HCT116 (cell line): ENCODE measurements at regions not wholly inside any gene's neighbourhood (a gene's known extent, or its start where the extent isn't known, plus 50 kb on each side); places are given as distances from the start of the nearest gene placed in this dataset.
A peak's percentile ranks its signal among the peaks of the same experiment; 100 is the strongest.

ENCODE experiments used
- ATAC-seq: fragments of 200-7000 bp; cut with Tn5 transposase; 2 replicates; pipeline ENCODE4 v1.9.1; 2020; ENCODE audit warnings: mild to moderate bottlenecking, moderate library complexity
- BruUV-seq: library from RNA; stranded (reverse); fragments of 400-500 nt; replicated peaks from 2 replicates; lab custom pipeline; 2021; lab: Mats Ljungman, UMichigan
- CTCF ChIA-PET: fragments of 300-600 bp; sonication (Branson Sonifier 250); formaldehyde crosslinking; loops from one replicate; lab custom pipeline; 2021; ENCODE audit warnings: antibody characterized with exemption; lab: Charles Lee
- POLR2A ChIA-PET: fragments of 300-600, 350-600 bp; sonication (Branson Sonifier 250); formaldehyde crosslinking; loops from one replicate; lab custom pipeline; 2021; ENCODE audit warnings: antibody characterized with exemption; lab: Charles Lee
- RAD21 ChIA-PET, 2 experiments: fragments of 300-600 bp; sonication (Branson Sonifier 250); formaldehyde crosslinking; loops; one replicate each; lab custom pipeline; 2023; ENCODE audit warnings: low total read pairs in 2 of 2; ENCODE audit not compliant: uncharacterized antibody in 2 of 2, unreplicated experiment in 2 of 2, low non-redundant PET in 1 of 2; lab: Charles Lee
- DNase-seq: peaks from one replicate; pipeline ENCODE4 v3.0.0-alpha.2; 2010; ENCODE audit warnings: low read depth, low spot score
- H2AFZ ChIP-seq: fragments of 200-600 bp; shearing (Covaris generic), sonication (generic); 2 replicates; pipeline ENCODE4 v1.6.1; 2017; ENCODE audit warnings: low read depth, mixed run types, mixed read lengths, antibody characterized with exemption, low read length; ENCODE audit not compliant: poor library complexity, severe bottlenecking
- H3K27ac ChIP-seq: 2 replicates; pipeline ENCODE4 v1.5.1; 2012; ENCODE audit warnings: low read depth, low read length
- H3K27me3 ChIP-seq: fragments of 200-600 bp; sonication (generic); 2 replicates; pipeline ENCODE4 v1.6.1; 2016; ENCODE audit warnings: mixed run types, low read length, mixed read lengths; ENCODE audit not compliant: insufficient read depth
- H3K36me3 ChIP-seq, 2 experiments: fragments of 200-500 bp in 1 of 2; fragments of 200-600 bp in 1 of 2; sonication (Bioruptor generic) in 1 of 2; sonication (generic) in 1 of 2; 2 replicates each; pipeline versions ENCODE4 v1.5.1 to v1.6.1; 2014 to 2016; ENCODE audit warnings: low read length in 2 of 2, inconsistent platforms in 1 of 2, mixed read lengths in 1 of 2, mixed run types in 1 of 2; ENCODE audit not compliant: insufficient read depth in 2 of 2, control insufficient read depth in 1 of 2
- H3K4me1 ChIP-seq, 2 experiments: fragments of 200-600 bp in 1 of 2; sonication (generic) in 1 of 2; 2 replicates each; pipeline versions ENCODE4 v1.5.1 to v1.6.1; 2012 to 2017; ENCODE audit warnings: low read length in 2 of 2, inconsistent platforms in 1 of 2, mild to moderate bottlenecking in 1 of 2, mixed read lengths in 1 of 2, mixed run types in 1 of 2, moderate library complexity in 1 of 2; ENCODE audit not compliant: insufficient read depth in 2 of 2, control insufficient read depth in 1 of 2
- H3K4me2 ChIP-seq: fragments of 200-600 bp; sonication (generic); 2 replicates; pipeline ENCODE4 v1.6.1; 2017; ENCODE audit warnings: mixed run types, low read length, mixed read lengths
- H3K4me3 ChIP-seq, 2 experiments: fragments of 200-600 bp in 1 of 2; sonication (generic) in 1 of 2; replicated peaks in 1 of 2; 2 replicates each; pipeline ENCODE4 v1.5.1; 2011 to 2016; ENCODE audit warnings: low read length in 2 of 2, control low read depth in 1 of 2, low read depth in 1 of 2, mild to moderate bottlenecking in 1 of 2, mixed read lengths in 1 of 2, mixed run types in 1 of 2
- H3K79me2 ChIP-seq: fragments of 200-600 bp; sonication (generic); 2 replicates; pipeline ENCODE4 v1.6.1; 2017; ENCODE audit warnings: mild to moderate bottlenecking, mixed run types, low read length, moderate library complexity, mixed read lengths; ENCODE audit not compliant: insufficient read depth
- H3K9ac ChIP-seq: fragments of 200-600 bp; sonication (generic); 2 replicates; pipeline ENCODE4 v1.6.1; 2016; ENCODE audit warnings: low read length, mixed read lengths
- H3K9me2 ChIP-seq: fragments of 200-600 bp; sonication (generic), shearing (Covaris generic); 2 replicates; pipeline ENCODE4 v1.6.1; 2017; ENCODE audit warnings: mixed run types, mild to moderate bottlenecking, moderate library complexity; ENCODE audit not compliant: insufficient read depth
- H3K9me3 ChIP-seq, 2 experiments: fragments of 200-500 bp in 1 of 2; fragments of 200-600 bp in 1 of 2; sonication (Bioruptor generic) in 1 of 2; sonication (generic) in 1 of 2; 2 replicates each; pipeline ENCODE4 v1.6.1; 2014 to 2017; ENCODE audit warnings: low read length in 2 of 2, mixed read lengths in 2 of 2, inconsistent platforms in 1 of 2, low read depth in 1 of 2, mild to moderate bottlenecking in 1 of 2, mixed run types in 1 of 2, moderate library complexity in 1 of 2; ENCODE audit not compliant: control insufficient read depth in 1 of 2, insufficient read depth in 1 of 2
- H4K20me1 ChIP-seq: fragments of 200-600 bp; sonication (generic), shearing (Covaris generic); 2 replicates; pipeline ENCODE4 v1.6.1; 2017; ENCODE audit warnings: mixed run types, mild to moderate bottlenecking, moderate library complexity; ENCODE audit not compliant: insufficient read depth
- EGR1 ChIP-seq: IDR thresholded peaks from 2 replicates; pipeline ENCODE4 v1.6.1; 2012; ENCODE audit warnings: low read depth
- ELF1 ChIP-seq: IDR thresholded peaks from 2 replicates; pipeline ENCODE4 v1.6.1; 2012; ENCODE audit warnings: low read depth, borderline replicate concordance
- EZH2phosphoT487 ChIP-seq: fragments of 200-600 bp; IDR thresholded peaks from 2 replicates; pipeline ENCODE4 v1.6.1; 2018; ENCODE audit warnings: antibody characterized with exemption, borderline replicate concordance
- FOSL1 ChIP-seq: IDR thresholded peaks from 2 replicates; pipeline ENCODE4 v1.6.1; 2012; ENCODE audit warnings: low read depth
- POLR2A ChIP-seq: IDR thresholded peaks from 2 replicates; pipeline ENCODE4 v1.7.0; 2011; ENCODE audit warnings: borderline replicate concordance; ENCODE audit not compliant: insufficient read depth, insufficient read length; ENCODE audit errors: extremely low read depth
- POLR2AphosphoS5 ChIP-seq: IDR thresholded peaks from 2 replicates; pipeline ENCODE4 v1.6.1; 2011; ENCODE audit warnings: mild to moderate bottlenecking, low read depth, low read length, moderate library complexity
- RAD21 ChIP-seq: IDR thresholded peaks from 2 replicates; pipeline ENCODE4 v1.6.1; 2012; ENCODE audit warnings: low read depth, mild to moderate bottlenecking
- ZNF274 ChIP-seq: fragments of 200-500 bp; sonication (Bioruptor generic); IDR thresholded peaks from 2 replicates; pipeline ENCODE4 v1.6.1; 2014; ENCODE audit warnings: mild to moderate bottlenecking, low read depth, low read length, inconsistent platforms
- intact Hi-C: fragments of 100-400 bp; cut with micrococcal nuclease; formaldehyde crosslinking; loops from 2 replicates; pipeline ENCODE4 v1.10.0; 2022
- TF ChIP-seq, protein P1 (sequence below): IDR thresholded peaks from 2 replicates; pipeline ENCODE4 v1.6.1; 2012; ENCODE audit warnings: low read depth
- TF ChIP-seq, protein P2 (sequence below): IDR thresholded peaks from 2 replicates; pipeline ENCODE4 v1.6.1; 2012
- TF ChIP-seq, protein P3 (sequence below): IDR thresholded peaks from 2 replicates; pipeline ENCODE4 v1.6.1; 2012
- TF ChIP-seq, protein P4 (sequence below): IDR thresholded peaks from 2 replicates; pipeline ENCODE4 v1.6.1; 2011; ENCODE audit warnings: mild to moderate bottlenecking, low read length, moderate library complexity; ENCODE audit not compliant: insufficient replicate concordance; ENCODE audit errors: extremely low read depth
- TF ChIP-seq, protein P5 (sequence below), 3 experiments: fragments of 200-600 bp in 1 of 3; sonication (generic) in 1 of 3; IDR thresholded peaks in 2 of 3; conservative IDR thresholded peaks in 1 of 3; 2 replicates each; pipeline ENCODE4 v1.5.1; 2012 to 2017; ENCODE audit warnings: low read depth in 2 of 3, low read length in 2 of 3, antibody characterized with exemption in 1 of 3, borderline replicate concordance in 1 of 3, control low read depth in 1 of 3, mild to moderate bottlenecking in 1 of 3, mixed read lengths in 1 of 3, mixed run types in 1 of 3, moderate library complexity in 1 of 3; ENCODE audit not compliant: insufficient read depth in 1 of 3

DNA sequence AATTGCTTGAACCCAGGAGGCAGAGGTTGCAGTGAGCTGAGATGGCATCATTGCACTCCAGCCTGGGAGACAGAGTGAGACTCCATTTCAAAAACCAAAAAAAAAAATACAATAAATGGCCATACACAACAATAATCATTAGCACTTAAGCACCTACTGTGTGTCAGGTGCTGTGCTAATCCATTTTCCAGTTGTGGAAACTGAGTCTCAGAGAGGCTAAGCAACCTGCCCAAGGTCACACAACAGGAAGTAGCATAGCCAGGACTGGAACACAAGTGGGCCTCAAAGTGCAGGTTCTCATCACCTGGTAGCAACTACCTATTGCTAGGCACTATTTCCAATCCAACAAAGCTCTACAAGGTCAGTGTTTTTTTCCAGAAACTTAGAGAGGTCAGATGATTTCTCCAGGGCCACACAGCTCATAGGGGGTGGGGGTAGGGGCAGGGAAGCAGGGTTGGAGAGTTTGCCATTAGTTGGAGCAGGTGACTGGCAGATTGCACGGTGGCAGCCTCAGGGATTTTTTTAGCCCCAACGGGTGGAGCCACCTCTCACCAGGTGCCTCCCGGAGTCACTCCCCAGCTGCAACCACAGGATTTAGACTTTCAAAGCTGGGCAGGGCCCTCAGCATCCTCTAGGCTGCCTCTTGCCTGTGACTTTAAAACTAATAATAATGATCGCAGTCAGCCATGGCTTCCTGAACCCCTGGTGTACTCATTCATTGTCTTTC is 52.5 kb upstream of the ID3 start:
- DNase-seq (no peak), ATAC-seq (peak; percentile 48)
- Histone ChIP-seq H3K4me2 (no peak overlapping the region), H4K20me1 (no peaks in the 10 kb centered on the region), H3K27ac (no peak overlapping the region), H3K79me2 (no peaks in the 10 kb centered on the region), H3K4me3 (no peak overlapping the region), H3K9ac (no peak overlapping the region), H3K4me1 (peaks cover 9 to 20% of the 10 kb centered on the region in 2 experiments; a peak in 3 of 4 replicates), H3K9me3 (no peaks in the 10 kb centered on the region), H3K27me3 (no peaks in the 10 kb centered on the region), H3K36me3 (no peaks in the 10 kb centered on the region), H2AFZ (no peak overlapping the region), H3K9me2 (no peaks in the 10 kb centered on the region)
- BruUV-seq: no TSS peak
- ChIA-PET POLR2A (no interaction called here), CTCF (interaction anchor here (0.6 to 0.7 kb wide), 2 partner anchors 25 to 338 kb away, joined by 3 read pairs; no protein-coding TSS in a partner anchor), RAD21 (no interaction called here)
- intact Hi-C loops: no loop called here
- TF ChIP-seq, protein P1, sequence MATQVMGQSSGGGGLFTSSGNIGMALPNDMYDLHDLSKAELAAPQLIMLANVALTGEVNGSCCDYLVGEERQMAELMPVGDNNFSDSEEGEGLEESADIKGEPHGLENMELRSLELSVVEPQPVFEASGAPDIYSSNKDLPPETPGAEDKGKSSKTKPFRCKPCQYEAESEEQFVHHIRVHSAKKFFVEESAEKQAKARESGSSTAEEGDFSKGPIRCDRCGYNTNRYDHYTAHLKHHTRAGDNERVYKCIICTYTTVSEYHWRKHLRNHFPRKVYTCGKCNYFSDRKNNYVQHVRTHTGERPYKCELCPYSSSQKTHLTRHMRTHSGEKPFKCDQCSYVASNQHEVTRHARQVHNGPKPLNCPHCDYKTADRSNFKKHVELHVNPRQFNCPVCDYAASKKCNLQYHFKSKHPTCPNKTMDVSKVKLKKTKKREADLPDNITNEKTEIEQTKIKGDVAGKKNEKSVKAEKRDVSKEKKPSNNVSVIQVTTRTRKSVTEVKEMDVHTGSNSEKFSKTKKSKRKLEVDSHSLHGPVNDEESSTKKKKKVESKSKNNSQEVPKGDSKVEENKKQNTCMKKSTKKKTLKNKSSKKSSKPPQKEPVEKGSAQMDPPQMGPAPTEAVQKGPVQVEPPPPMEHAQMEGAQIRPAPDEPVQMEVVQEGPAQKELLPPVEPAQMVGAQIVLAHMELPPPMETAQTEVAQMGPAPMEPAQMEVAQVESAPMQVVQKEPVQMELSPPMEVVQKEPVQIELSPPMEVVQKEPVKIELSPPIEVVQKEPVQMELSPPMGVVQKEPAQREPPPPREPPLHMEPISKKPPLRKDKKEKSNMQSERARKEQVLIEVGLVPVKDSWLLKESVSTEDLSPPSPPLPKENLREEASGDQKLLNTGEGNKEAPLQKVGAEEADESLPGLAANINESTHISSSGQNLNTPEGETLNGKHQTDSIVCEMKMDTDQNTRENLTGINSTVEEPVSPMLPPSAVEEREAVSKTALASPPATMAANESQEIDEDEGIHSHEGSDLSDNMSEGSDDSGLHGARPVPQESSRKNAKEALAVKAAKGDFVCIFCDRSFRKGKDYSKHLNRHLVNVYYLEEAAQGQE: no peak
- TF ChIP-seq EZH2phosphoT487 (no peak), POLR2A (no peak), EGR1 (no peak), RAD21 (no peak), POLR2AphosphoS5 (no peak), ELF1 (no peak), FOSL1 (no peak), ZNF274 (no peak)
- TF ChIP-seq, protein P2, sequence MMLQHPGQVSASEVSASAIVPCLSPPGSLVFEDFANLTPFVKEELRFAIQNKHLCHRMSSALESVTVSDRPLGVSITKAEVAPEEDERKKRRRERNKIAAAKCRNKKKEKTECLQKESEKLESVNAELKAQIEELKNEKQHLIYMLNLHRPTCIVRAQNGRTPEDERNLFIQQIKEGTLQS: no peak
- TF ChIP-seq, protein P3, sequence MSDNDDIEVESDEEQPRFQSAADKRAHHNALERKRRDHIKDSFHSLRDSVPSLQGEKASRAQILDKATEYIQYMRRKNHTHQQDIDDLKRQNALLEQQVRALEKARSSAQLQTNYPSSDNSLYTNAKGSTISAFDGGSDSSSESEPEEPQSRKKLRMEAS: no peak
- TF ChIP-seq, protein P4, sequence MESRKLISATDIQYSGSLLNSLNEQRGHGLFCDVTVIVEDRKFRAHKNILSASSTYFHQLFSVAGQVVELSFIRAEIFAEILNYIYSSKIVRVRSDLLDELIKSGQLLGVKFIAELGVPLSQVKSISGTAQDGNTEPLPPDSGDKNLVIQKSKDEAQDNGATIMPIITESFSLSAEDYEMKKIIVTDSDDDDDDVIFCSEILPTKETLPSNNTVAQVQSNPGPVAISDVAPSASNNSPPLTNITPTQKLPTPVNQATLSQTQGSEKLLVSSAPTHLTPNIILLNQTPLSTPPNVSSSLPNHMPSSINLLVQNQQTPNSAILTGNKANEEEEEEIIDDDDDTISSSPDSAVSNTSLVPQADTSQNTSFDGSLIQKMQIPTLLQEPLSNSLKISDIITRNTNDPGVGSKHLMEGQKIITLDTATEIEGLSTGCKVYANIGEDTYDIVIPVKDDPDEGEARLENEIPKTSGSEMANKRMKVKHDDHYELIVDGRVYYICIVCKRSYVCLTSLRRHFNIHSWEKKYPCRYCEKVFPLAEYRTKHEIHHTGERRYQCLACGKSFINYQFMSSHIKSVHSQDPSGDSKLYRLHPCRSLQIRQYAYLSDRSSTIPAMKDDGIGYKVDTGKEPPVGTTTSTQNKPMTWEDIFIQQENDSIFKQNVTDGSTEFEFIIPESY: no peak
- TF ChIP-seq, protein P5, sequence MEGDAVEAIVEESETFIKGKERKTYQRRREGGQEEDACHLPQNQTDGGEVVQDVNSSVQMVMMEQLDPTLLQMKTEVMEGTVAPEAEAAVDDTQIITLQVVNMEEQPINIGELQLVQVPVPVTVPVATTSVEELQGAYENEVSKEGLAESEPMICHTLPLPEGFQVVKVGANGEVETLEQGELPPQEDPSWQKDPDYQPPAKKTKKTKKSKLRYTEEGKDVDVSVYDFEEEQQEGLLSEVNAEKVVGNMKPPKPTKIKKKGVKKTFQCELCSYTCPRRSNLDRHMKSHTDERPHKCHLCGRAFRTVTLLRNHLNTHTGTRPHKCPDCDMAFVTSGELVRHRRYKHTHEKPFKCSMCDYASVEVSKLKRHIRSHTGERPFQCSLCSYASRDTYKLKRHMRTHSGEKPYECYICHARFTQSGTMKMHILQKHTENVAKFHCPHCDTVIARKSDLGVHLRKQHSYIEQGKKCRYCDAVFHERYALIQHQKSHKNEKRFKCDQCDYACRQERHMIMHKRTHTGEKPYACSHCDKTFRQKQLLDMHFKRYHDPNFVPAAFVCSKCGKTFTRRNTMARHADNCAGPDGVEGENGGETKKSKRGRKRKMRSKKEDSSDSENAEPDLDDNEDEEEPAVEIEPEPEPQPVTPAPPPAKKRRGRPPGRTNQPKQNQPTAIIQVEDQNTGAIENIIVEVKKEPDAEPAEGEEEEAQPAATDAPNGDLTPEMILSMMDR (IDR thresholded peaks at IDR 0.05 in 2 of 3, conservative IDR thresholded peaks at IDR 0.05 in 1 of 3; ENCODE audit: borderline replicate concordance in 1 of 3, insufficient read depth in 1 of 3, low read depth in 2 of 3, low read length in 2 of 3): no peak
